GM23338 (cell line): ENCODE measurements at regions not wholly inside any gene's neighbourhood (a gene's known extent, or its start where the extent isn't known, plus 50 kb on each side); places are given as distances from the start of the nearest gene placed in this dataset.

Experiments
- ATAC-seq: fragments of 200-7000 bp; cut with Tn5 transposase; 3 replicates; pipeline ENCODE4 v1.9.1; 2020
- DNase-seq: peaks from one replicate; pipeline ENCODE4 v3.0.0-alpha.2; 2015; ENCODE audit warnings: low spot score
- H2AFZ ChIP-seq: fragments of 200-600 bp; sonication (generic); 2 replicates; pipeline ENCODE4 v1.8.0; 2016; ENCODE audit warnings: antibody characterized with exemption, mild to moderate bottlenecking, moderate library complexity
- H3F3A ChIP-seq: fragments of 200-600 bp; sonication (generic); replicated peaks from 2 replicates; pipeline ENCODE4 v1.8.0; 2017; ENCODE audit warnings: antibody characterized with exemption, mixed run types, low read depth
- H3K27ac ChIP-seq: fragments of 200-600 bp; sonication (generic); 2 replicates; pipeline ENCODE4 v1.6.1; 2016; ENCODE audit warnings: low read depth
- H3K27me3 ChIP-seq: fragments of 200-600 bp; sonication (generic); 2 replicates; pipeline ENCODE4 v1.8.0; 2016; ENCODE audit warnings: mild to moderate bottlenecking, mixed run types, moderate library complexity; ENCODE audit not compliant: insufficient read depth
- H3K36me3 ChIP-seq: fragments of 200-600 bp; sonication (generic); 2 replicates; pipeline ENCODE4 v1.8.0; 2016; ENCODE audit warnings: mild to moderate bottlenecking; ENCODE audit not compliant: insufficient read depth
- H3K4me1 ChIP-seq: fragments of 200-600 bp; sonication (generic); 2 replicates; pipeline ENCODE4 v1.8.0; 2016; ENCODE audit warnings: mild to moderate bottlenecking, moderate library complexity; ENCODE audit not compliant: insufficient read depth
- H3K4me2 ChIP-seq: fragments of 200-600 bp; sonication (generic); 2 replicates; pipeline ENCODE4 v1.7.1; 2017; ENCODE audit warnings: mixed run types
- H3K4me3 ChIP-seq: fragments of 200-600 bp; sonication (generic); 2 replicates; pipeline ENCODE4 v1.6.1; 2016; ENCODE audit warnings: mixed run types
- H3K79me2 ChIP-seq: fragments of 200-600 bp; sonication (generic); replicated peaks from 2 replicates; pipeline ENCODE4 v1.8.0; 2017; ENCODE audit warnings: mild to moderate bottlenecking; ENCODE audit not compliant: insufficient read depth
- H3K9me2 ChIP-seq: fragments of 200-600 bp; sonication (generic); 2 replicates; pipeline ENCODE4 v1.8.0; 2017; ENCODE audit not compliant: insufficient read depth
- H4K20me1 ChIP-seq: fragments of 200-600 bp; sonication (generic); replicated peaks from 2 replicates; pipeline ENCODE4 v1.8.0; 2017; ENCODE audit warnings: mild to moderate bottlenecking; ENCODE audit not compliant: insufficient read depth
- H3K27ac Mint-ChIP-seq: 2 replicates; pipeline ENCODE4 v1.8.0; 2020; ENCODE audit warnings: inconsistent platforms, mild to moderate bottlenecking, moderate library complexity, mixed read lengths
- H3K27me3 Mint-ChIP-seq: 3 replicates; pipeline ENCODE4 v1.8.0; 2022; ENCODE audit warnings: low read depth, mild to moderate bottlenecking, moderate library complexity, mixed read lengths, inconsistent platforms; ENCODE audit not compliant: insufficient read depth, poor library complexity
- H3K36me3 Mint-ChIP-seq: 3 replicates; pipeline ENCODE4 v1.8.0; 2021; ENCODE audit warnings: low read depth, mild to moderate bottlenecking, inconsistent platforms, moderate library complexity, mixed read lengths
- H3K4me1 Mint-ChIP-seq: 3 replicates; pipeline ENCODE4 v1.8.0; 2020; ENCODE audit warnings: mild to moderate bottlenecking, inconsistent platforms, mixed read lengths
- H3K4me3 Mint-ChIP-seq: 3 replicates; pipeline ENCODE4 v1.8.0; 2021; ENCODE audit warnings: moderate library complexity, mild to moderate bottlenecking, inconsistent platforms, mixed read lengths
- H3K9me3 Mint-ChIP-seq: 3 replicates; pipeline ENCODE4 v1.8.0; 2020; ENCODE audit warnings: moderate library complexity, mild to moderate bottlenecking, inconsistent platforms, mixed read lengths
- CREB1 ChIP-seq: fragments of 250-450 bp; sonication (Bioruptor Pico); IDR thresholded peaks from 2 replicates; pipeline ENCODE4 v1.5.0; 2020; ENCODE audit warnings: low read depth, mild to moderate bottlenecking, moderate library complexity
- EZH2 ChIP-seq: fragments of 200-600 bp; sonication (generic); IDR thresholded peaks from one replicate; pipeline ENCODE4 v1.8.0; 2017; ENCODE audit warnings: antibody characterized with exemption, mild to moderate bottlenecking, low read depth; ENCODE audit not compliant: unreplicated experiment
- EZH2phosphoT487 ChIP-seq: fragments of 200-600 bp; sonication (generic); IDR thresholded peaks from one replicate; pipeline ENCODE4 v1.8.1; 2018; ENCODE audit warnings: antibody characterized with exemption; ENCODE audit not compliant: unreplicated experiment
- JUNB ChIP-seq: IDR thresholded peaks from one replicate; pipeline ENCODE4 v1.6.1; 2016; ENCODE audit warnings: antibody characterized with exemption; ENCODE audit not compliant: unreplicated experiment
- NANOG ChIP-seq: IDR thresholded peaks from 2 replicates; pipeline ENCODE4 v1.6.1; 2016; ENCODE audit warnings: antibody characterized with exemption, borderline replicate concordance
- POLR2AphosphoS5 ChIP-seq: IDR thresholded peaks from 2 replicates; pipeline ENCODE4 v1.6.1; 2016; ENCODE audit warnings: antibody characterized with exemption, low read depth
- STAT1 ChIP-seq: IDR thresholded peaks from one replicate; pipeline ENCODE4 v1.6.1; 2016; ENCODE audit warnings: antibody characterized with exemption; ENCODE audit not compliant: unreplicated experiment
- ZNF114 ChIP-seq: fragments of 250-450 bp; sonication (Bioruptor Pico); IDR thresholded peaks from 2 replicates; pipeline ENCODE4 v1.5.0; 2020; ENCODE audit warnings: mild to moderate bottlenecking, moderate library complexity
- ZNF331 ChIP-seq: fragments of 250-450 bp; sonication (Bioruptor Pico); IDR thresholded peaks from 2 replicates; pipeline ENCODE4 v1.5.0; 2020; ENCODE audit warnings: low read depth, mild to moderate bottlenecking, moderate library complexity
- TF ChIP-seq, protein P1 (sequence below): IDR thresholded peaks from 2 replicates; pipeline ENCODE4 v1.6.1; 2016; ENCODE audit warnings: antibody characterized with exemption
- TF ChIP-seq, protein P2 (sequence below): IDR thresholded peaks from one replicate; pipeline ENCODE4 v1.6.1; 2018; ENCODE audit warnings: antibody characterized with exemption; ENCODE audit not compliant: unreplicated experiment
- TF ChIP-seq, protein P3 (sequence below), 2 experiments: fragments of 200-600 bp in 1 of 2; sonication (generic) in 1 of 2; conservative IDR thresholded peaks; 2 replicates each; pipeline versions ENCODE4 v1.5.1 to v1.6.1; 2016 to 2017; ENCODE audit warnings: antibody characterized with exemption in 2 of 2, low read depth in 2 of 2, mild to moderate bottlenecking in 2 of 2, moderate library complexity in 1 of 2
- TF ChIP-seq, protein P4 (sequence below): fragments of 250-450 bp; sonication (Bioruptor Pico); IDR thresholded peaks from 2 replicates; pipeline ENCODE4 v1.5.0; 2020; ENCODE audit warnings: mild to moderate bottlenecking, moderate library complexity

DNA sequence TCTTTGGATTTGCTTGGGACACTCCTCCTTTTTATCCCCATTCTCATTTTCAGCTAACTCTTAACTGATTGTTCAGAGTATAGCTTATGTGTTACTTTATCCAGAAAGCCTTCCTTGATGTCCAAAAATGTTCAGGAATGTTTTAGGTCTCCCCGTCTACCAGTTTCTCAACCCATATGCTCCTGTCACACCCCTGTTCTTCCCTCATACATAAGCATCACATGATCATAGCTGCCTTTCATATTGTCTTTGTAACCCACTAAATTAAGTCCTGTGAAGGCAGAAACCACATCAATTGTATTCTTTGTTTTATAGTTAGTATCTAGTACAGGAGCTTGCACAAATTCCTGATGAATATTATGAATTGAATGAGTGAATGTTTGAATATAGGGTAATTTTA lies 321.9 kb upstream of the ACTBL2 start:
- no peak for ATAC-seq
- H3K4me2 ChIP-seq = no peak overlapping the region
- no peak overlapping the region for H3K4me3 Mint-ChIP-seq
- H4K20me1 ChIP-seq = no peaks in the 10 kb centered on the region
- H3K36me3 Mint-ChIP-seq = no peaks in the 10 kb centered on the region
- H2AFZ ChIP-seq = no peak overlapping the region
- no peaks in the 10 kb centered on the region for H3K9me2 ChIP-seq
- no peaks in the 10 kb centered on the region for H3K79me2 ChIP-seq
- no peak overlapping the region for H3K27ac Mint-ChIP-seq
- no peaks in the 10 kb centered on the region for H3K4me1 ChIP-seq
- H3K27me3 ChIP-seq = no peaks in the 10 kb centered on the region
- TF ChIP-seq, protein P1, sequence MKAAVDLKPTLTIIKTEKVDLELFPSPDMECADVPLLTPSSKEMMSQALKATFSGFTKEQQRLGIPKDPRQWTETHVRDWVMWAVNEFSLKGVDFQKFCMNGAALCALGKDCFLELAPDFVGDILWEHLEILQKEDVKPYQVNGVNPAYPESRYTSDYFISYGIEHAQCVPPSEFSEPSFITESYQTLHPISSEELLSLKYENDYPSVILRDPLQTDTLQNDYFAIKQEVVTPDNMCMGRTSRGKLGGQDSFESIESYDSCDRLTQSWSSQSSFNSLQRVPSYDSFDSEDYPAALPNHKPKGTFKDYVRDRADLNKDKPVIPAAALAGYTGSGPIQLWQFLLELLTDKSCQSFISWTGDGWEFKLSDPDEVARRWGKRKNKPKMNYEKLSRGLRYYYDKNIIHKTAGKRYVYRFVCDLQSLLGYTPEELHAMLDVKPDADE = no peak
- TF ChIP-seq, protein P2, sequence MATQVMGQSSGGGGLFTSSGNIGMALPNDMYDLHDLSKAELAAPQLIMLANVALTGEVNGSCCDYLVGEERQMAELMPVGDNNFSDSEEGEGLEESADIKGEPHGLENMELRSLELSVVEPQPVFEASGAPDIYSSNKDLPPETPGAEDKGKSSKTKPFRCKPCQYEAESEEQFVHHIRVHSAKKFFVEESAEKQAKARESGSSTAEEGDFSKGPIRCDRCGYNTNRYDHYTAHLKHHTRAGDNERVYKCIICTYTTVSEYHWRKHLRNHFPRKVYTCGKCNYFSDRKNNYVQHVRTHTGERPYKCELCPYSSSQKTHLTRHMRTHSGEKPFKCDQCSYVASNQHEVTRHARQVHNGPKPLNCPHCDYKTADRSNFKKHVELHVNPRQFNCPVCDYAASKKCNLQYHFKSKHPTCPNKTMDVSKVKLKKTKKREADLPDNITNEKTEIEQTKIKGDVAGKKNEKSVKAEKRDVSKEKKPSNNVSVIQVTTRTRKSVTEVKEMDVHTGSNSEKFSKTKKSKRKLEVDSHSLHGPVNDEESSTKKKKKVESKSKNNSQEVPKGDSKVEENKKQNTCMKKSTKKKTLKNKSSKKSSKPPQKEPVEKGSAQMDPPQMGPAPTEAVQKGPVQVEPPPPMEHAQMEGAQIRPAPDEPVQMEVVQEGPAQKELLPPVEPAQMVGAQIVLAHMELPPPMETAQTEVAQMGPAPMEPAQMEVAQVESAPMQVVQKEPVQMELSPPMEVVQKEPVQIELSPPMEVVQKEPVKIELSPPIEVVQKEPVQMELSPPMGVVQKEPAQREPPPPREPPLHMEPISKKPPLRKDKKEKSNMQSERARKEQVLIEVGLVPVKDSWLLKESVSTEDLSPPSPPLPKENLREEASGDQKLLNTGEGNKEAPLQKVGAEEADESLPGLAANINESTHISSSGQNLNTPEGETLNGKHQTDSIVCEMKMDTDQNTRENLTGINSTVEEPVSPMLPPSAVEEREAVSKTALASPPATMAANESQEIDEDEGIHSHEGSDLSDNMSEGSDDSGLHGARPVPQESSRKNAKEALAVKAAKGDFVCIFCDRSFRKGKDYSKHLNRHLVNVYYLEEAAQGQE = no peak
- TF ChIP-seq JUNB = no peak
- TF ChIP-seq NANOG = no peak
- no peak for TF ChIP-seq STAT1
- TF ChIP-seq EZH2 = no peak
- TF ChIP-seq CREB1 (CRISPR knock-in tag) = no peak
- TF ChIP-seq, protein P3, sequence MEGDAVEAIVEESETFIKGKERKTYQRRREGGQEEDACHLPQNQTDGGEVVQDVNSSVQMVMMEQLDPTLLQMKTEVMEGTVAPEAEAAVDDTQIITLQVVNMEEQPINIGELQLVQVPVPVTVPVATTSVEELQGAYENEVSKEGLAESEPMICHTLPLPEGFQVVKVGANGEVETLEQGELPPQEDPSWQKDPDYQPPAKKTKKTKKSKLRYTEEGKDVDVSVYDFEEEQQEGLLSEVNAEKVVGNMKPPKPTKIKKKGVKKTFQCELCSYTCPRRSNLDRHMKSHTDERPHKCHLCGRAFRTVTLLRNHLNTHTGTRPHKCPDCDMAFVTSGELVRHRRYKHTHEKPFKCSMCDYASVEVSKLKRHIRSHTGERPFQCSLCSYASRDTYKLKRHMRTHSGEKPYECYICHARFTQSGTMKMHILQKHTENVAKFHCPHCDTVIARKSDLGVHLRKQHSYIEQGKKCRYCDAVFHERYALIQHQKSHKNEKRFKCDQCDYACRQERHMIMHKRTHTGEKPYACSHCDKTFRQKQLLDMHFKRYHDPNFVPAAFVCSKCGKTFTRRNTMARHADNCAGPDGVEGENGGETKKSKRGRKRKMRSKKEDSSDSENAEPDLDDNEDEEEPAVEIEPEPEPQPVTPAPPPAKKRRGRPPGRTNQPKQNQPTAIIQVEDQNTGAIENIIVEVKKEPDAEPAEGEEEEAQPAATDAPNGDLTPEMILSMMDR (conservative IDR thresholded peaks at IDR 0.05; ENCODE audit: low read depth in 2 of 2) = no peak
- TF ChIP-seq EZH2phosphoT487 = no peak
- no peak for TF ChIP-seq ZNF114 (CRISPR knock-in tag)
- TF ChIP-seq, protein P4, sequence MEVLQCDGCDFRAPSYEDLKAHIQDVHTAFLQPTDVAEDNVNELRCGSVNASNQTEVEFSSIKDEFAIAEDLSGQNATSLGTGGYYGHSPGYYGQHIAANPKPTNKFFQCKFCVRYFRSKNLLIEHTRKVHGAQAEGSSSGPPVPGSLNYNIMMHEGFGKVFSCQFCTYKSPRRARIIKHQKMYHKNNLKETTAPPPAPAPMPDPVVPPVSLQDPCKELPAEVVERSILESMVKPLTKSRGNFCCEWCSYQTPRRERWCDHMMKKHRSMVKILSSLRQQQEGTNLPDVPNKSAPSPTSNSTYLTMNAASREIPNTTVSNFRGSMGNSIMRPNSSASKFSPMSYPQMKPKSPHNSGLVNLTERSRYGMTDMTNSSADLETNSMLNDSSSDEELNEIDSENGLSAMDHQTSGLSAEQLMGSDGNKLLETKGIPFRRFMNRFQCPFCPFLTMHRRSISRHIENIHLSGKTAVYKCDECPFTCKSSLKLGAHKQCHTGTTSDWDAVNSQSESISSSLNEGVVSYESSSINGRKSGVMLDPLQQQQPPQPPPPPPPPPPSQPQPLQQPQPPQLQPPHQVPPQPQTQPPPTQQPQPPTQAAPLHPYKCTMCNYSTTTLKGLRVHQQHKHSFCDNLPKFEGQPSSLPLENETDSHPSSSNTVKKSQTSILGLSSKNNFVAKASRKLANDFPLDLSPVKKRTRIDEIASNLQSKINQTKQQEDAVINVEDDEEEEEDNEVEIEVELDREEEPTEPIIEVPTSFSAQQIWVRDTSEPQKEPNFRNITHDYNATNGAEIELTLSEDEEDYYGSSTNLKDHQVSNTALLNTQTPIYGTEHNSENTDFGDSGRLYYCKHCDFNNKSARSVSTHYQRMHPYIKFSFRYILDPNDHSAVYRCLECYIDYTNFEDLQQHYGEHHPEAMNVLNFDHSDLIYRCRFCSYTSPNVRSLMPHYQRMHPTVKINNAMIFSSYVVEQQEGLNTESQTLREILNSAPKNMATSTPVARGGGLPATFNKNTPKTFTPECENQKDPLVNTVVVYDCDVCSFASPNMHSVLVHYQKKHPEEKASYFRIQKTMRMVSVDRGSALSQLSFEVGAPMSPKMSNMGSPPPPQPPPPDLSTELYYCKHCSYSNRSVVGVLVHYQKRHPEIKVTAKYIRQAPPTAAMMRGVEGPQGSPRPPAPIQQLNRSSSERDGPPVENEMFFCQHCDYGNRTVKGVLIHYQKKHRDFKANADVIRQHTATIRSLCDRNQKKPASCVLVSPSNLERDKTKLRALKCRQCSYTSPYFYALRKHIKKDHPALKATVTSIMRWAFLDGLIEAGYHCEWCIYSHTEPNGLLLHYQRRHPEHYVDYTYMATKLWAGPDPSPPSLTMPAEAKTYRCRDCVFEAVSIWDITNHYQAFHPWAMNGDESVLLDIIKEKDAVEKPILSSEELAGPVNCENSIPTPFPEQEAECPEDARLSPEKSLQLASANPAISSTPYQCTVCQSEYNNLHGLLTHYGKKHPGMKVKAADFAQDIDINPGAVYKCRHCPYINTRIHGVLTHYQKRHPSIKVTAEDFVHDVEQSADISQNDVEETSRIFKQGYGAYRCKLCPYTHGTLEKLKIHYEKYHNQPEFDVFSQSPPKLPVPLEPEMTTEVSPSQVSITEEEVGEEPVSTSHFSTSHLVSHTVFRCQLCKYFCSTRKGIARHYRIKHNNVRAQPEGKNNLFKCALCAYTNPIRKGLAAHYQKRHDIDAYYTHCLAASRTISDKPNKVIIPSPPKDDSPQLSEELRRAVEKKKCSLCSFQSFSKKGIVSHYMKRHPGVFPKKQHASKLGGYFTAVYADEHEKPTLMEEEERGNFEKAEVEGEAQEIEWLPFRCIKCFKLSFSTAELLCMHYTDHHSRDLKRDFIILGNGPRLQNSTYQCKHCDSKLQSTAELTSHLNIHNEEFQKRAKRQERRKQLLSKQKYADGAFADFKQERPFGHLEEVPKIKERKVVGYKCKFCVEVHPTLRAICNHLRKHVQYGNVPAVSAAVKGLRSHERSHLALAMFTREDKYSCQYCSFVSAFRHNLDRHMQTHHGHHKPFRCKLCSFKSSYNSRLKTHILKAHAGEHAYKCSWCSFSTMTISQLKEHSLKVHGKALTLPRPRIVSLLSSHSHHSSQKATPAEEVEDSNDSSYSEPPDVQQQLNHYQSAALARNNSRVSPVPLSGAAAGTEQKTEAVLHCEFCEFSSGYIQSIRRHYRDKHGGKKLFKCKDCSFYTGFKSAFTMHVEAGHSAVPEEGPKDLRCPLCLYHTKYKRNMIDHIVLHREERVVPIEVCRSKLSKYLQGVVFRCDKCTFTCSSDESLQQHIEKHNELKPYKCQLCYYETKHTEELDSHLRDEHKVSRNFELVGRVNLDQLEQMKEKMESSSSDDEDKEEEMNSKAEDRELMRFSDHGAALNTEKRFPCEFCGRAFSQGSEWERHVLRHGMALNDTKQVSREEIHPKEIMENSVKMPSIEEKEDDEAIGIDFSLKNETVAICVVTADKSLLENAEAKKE = no peak
- TF ChIP-seq ZNF331 (CRISPR knock-in tag) = no peak
- TF ChIP-seq POLR2AphosphoS5 = no peak
- H3K4me3 ChIP-seq = no peak overlapping the region
- H3K27ac ChIP-seq = no peak overlapping the region
- H3K27me3 Mint-ChIP-seq = no peaks in the 10 kb centered on the region
- no peaks in the 10 kb centered on the region for H3K9me3 Mint-ChIP-seq
- no peak for DNase-seq
- no peaks in the 10 kb centered on the region for H3F3A ChIP-seq
- H3K36me3 ChIP-seq = no peaks in the 10 kb centered on the region
- peaks cover 5% of the 10 kb centered on the region; the same call in 2 of the 3 replicates for H3K4me1 Mint-ChIP-seq
